HEK293T (cell line): ENCODE measurements at regions not wholly inside any gene's neighbourhood (a gene's known extent, or its start where the extent isn't known, plus 50 kb on each side); places are given as distances from the start of the nearest gene placed in this dataset.

Experiments
- CTCF ChIA-PET: fragments of 350-600 bp; formaldehyde crosslinking; extraction: SDS; loops from one replicate; lab custom pipeline; 2021; ENCODE audit warnings: antibody characterized with exemption, inconsistent platforms; lab: Yijun Ruan, JAX
- POLR2A ChIA-PET: fragments of 350-600 bp; formaldehyde crosslinking; extraction: SDS; loops from one replicate; lab custom pipeline; 2020; ENCODE audit warnings: antibody characterized with exemption, inconsistent platforms; lab: Yijun Ruan, JAX
- DNase-seq: peaks from one replicate; pipeline ENCODE4 v3.0.0; 2012; ENCODE audit warnings: mixed read lengths; ENCODE audit errors: extremely low spot score
- ARNT ChIP-seq: fragments of 450-650 bp; IDR thresholded peaks from 2 replicates; pipeline ENCODE4 v1.6.1; 2017; ENCODE audit warnings: mild to moderate bottlenecking
- BHLHE40 ChIP-seq: fragments of 450-650 bp; IDR thresholded peaks from 2 replicates; pipeline ENCODE4 v1.6.1; 2016; ENCODE audit warnings: mild to moderate bottlenecking, moderate library complexity, borderline replicate concordance
- CTBP1 ChIP-seq: fragments of 450-650 bp; IDR thresholded peaks from 2 replicates; pipeline ENCODE4 v1.6.1; 2016; ENCODE audit warnings: borderline replicate concordance
- ELF4 ChIP-seq: fragments of 450-650 bp; IDR thresholded peaks from 2 replicates; pipeline ENCODE4 v1.6.1; 2017; ENCODE audit warnings: antibody characterized with exemption
- FOXA1 ChIP-seq: fragments of 450-650 bp; IDR thresholded peaks from 2 replicates; pipeline ENCODE4 v1.6.1; 2016; ENCODE audit warnings: mild to moderate bottlenecking
- FOXK2 ChIP-seq: fragments of 450-650 bp; IDR thresholded peaks from 2 replicates; pipeline ENCODE4 v1.6.1; 2016; ENCODE audit warnings: mild to moderate bottlenecking
- FOXM1 ChIP-seq: fragments of 450-650 bp; IDR thresholded peaks from 2 replicates; pipeline ENCODE4 v1.6.1; 2017; ENCODE audit warnings: mild to moderate bottlenecking, borderline replicate concordance
- HDGF ChIP-seq: fragments of 450-650 bp; IDR thresholded peaks from 2 replicates; pipeline ENCODE4 v1.6.1; 2017; ENCODE audit warnings: antibody characterized with exemption, borderline replicate concordance
- L3MBTL2 ChIP-seq: fragments of 450-650 bp; conservative IDR thresholded peaks from 2 replicates; pipeline ENCODE4 v1.6.1; 2016; ENCODE audit warnings: mild to moderate bottlenecking
- LEF1 ChIP-seq: fragments of 450-650 bp; IDR thresholded peaks from 2 replicates; pipeline ENCODE4 v1.6.1; 2017; ENCODE audit warnings: mild to moderate bottlenecking, borderline replicate concordance
- NFRKB ChIP-seq: fragments of 450-650 bp; IDR thresholded peaks from 2 replicates; pipeline ENCODE4 v1.6.1; 2016; ENCODE audit warnings: mild to moderate bottlenecking, moderate library complexity
- PKNOX1 ChIP-seq: fragments of 450-650 bp; IDR thresholded peaks from 2 replicates; pipeline ENCODE4 v1.6.1; 2016
- SP1 ChIP-seq: fragments of 450-650 bp; IDR thresholded peaks from 2 replicates; pipeline ENCODE4 v1.6.1; 2017
- SUZ12 ChIP-seq: fragments of 450-650 bp; IDR thresholded peaks from 2 replicates; pipeline ENCODE4 v1.6.1; 2016; ENCODE audit warnings: mild to moderate bottlenecking
- TARDBP ChIP-seq: fragments of 450-650 bp; IDR thresholded peaks from 2 replicates; pipeline ENCODE4 v1.6.1; 2016
- ZNF384 ChIP-seq: fragments of 450-650 bp; IDR thresholded peaks from 2 replicates; pipeline ENCODE4 v1.6.1; 2016

- CTCF ChIA-PET, result no interaction called here
- TF ChIP-seq HDGF (no peak), NFRKB (no peak), TARDBP (no peak), ZNF384 (no peak), ARNT (no peak), SUZ12 (no peak), PKNOX1 (no peak), L3MBTL2 (no peak), FOXA1 (no peak), BHLHE40 (no peak), CTBP1 (no peak), ELF4 (no peak), SP1 (no peak), LEF1 (no peak), FOXM1 (no peak), FOXK2 (no peak)
- POLR2A ChIA-PET, result no interaction called here
- no peak for DNase-seq
These were observed 173.3 kb upstream of the GLI2 start for GRCh38 chr2:120562218-120563005.

GRCh38 chr2:120563616-120564015 lies 172.1 kb upstream of the GLI2 start:
- no peak for DNase-seq
- TF ChIP-seq SUZ12, result no peak
- no peak for TF ChIP-seq ZNF384
- no peak for TF ChIP-seq ELF4
- TF ChIP-seq FOXK2, result no peak
- TF ChIP-seq PKNOX1, result no peak
- no peak for TF ChIP-seq NFRKB
- TF ChIP-seq LEF1, result no peak
- TF ChIP-seq SP1, result no peak
- TF ChIP-seq CTBP1, result no peak
- TF ChIP-seq ARNT, result no peak
- CTCF ChIA-PET, result no interaction called here
- POLR2A ChIA-PET, result no interaction called here

- no peak for DNase-seq
- ChIA-PET CTCF (interaction anchor here (1.2 kb wide), 1 partner anchor 11 kb away, joined by 4 read pairs; no protein-coding TSS in a partner anchor), POLR2A (no interaction called here)
- TF ChIP-seq PKNOX1 (no peak), FOXA1 (no peak), TARDBP (no peak), ZNF384 (no peak), ARNT (no peak), FOXM1 (no peak), LEF1 (no peak), SUZ12 (no peak), BHLHE40 (no peak), ELF4 (no peak), CTBP1 (no peak), L3MBTL2 (no peak), HDGF (no peak), SP1 (no peak), NFRKB (no peak), FOXK2 (no peak)
These were observed 171.2 kb upstream of the GLI2 start for GRCh38 chr2:120564213-120565094.

- no peak for DNase-seq
- ChIA-PET CTCF (interaction anchor here (1.2 kb wide), 1 partner anchor 12 kb away, joined by 4 read pairs; no protein-coding TSS in a partner anchor), POLR2A (no interaction called here)
- TF ChIP-seq FOXA1 (no peak), BHLHE40 (no peak), CTBP1 (no peak), SUZ12 (no peak), FOXK2 (no peak), TARDBP (no peak), FOXM1 (no peak), ELF4 (no peak), LEF1 (no peak)
These were observed 170.6 kb upstream of the GLI2 start for GRCh38 chr2:120565095-120565460.

- POLR2A ChIA-PET, result no interaction called here
- CTCF ChIA-PET, result no interaction called here
- no peak for DNase-seq
- TF ChIP-seq PKNOX1 (no peak), BHLHE40 (no peak), FOXK2 (no peak), ARNT (no peak), SUZ12 (no peak), ZNF384 (no peak), CTBP1 (no peak), FOXA1 (no peak)
These were observed 169.7 kb upstream of the GLI2 start for GRCh38 chr2:120565929-120566328.
